Uterus (tissue), 3 donors: ENCODE measurements at regions not wholly inside any gene's neighbourhood (a gene's known extent, or its start where the extent isn't known, plus 50 kb on each side); places are given as distances from the start of the nearest gene placed in this dataset.

Source experiments
- DNase-seq, 2 donors: peaks; one replicate each; pipeline ENCODE4 v3.0.0-alpha.2; 2019 to 2020
- H3K27ac ChIP-seq, 2 donors: fragments of 200-600 bp; sonication (generic); 1 replicate in 1 of 2; 2 replicates in 1 of 2; pipeline ENCODE4 v1.5.1; 2016 to 2018
- H3K27me3 ChIP-seq, 2 donors: fragments of 200-600 bp; sonication (generic); one replicate each; pipeline ENCODE4 v1.5.1; 2018 to 2019; ENCODE audit warnings: control low read depth in 1 of 2
- H3K36me3 ChIP-seq, 2 donors: fragments of 200-600 bp; sonication (generic); one replicate each; pipeline ENCODE4 v1.5.1; 2019; ENCODE audit warnings: control low read depth in 1 of 2
- H3K4me1 ChIP-seq, 2 donors: fragments of 200-600 bp; sonication (generic); one replicate each; pipeline ENCODE4 v1.5.1; 2018 to 2019; ENCODE audit warnings: control low read depth in 1 of 2
- H3K4me3 ChIP-seq, 2 donors: fragments of 200-600 bp; sonication (generic); 1 replicate in 1 of 2; 2 replicates in 1 of 2; pipeline ENCODE4 v1.5.1; 2018 to 2019; ENCODE audit warnings: mild to moderate bottlenecking in 1 of 2
- H3K9me3 ChIP-seq, 2 donors: fragments of 200-600 bp; sonication (generic); one replicate each; pipeline ENCODE4 v1.5.1; 2019; ENCODE audit warnings: control low read depth in 1 of 2
- CTCF ChIP-seq, 4 experiments: fragments of 200-600 bp in 2 of 4; fragments of 450-650 bp in 2 of 4; sonication (generic) in 2 of 4; IDR thresholded peaks; one replicate each; pipeline ENCODE4 v1.5.1; 2016 to 2019; ENCODE audit warnings: antibody characterized with exemption in 4 of 4, mild to moderate bottlenecking in 2 of 4, moderate library complexity in 1 of 4
- POLR2A ChIP-seq, 2 donors: fragments of 450-650 bp; IDR thresholded peaks; one replicate each; pipeline ENCODE4 v1.6.1; 2016; ENCODE audit warnings: antibody characterized with exemption in 2 of 2, mild to moderate bottlenecking in 1 of 2, moderate library complexity in 1 of 2
- intact Hi-C: fragments of 100-400 bp; cut with DNase I; formaldehyde crosslinking; loops from one replicate; pipeline ENCODE4 v1.15.1; 2023; ENCODE audit warnings: low total_unique reads
- donor health status: DM: yes; HTN: yes; CAD: no.

- no peak for DNase-seq
- H3K4me1 ChIP-seq = no peaks in the 10 kb centered on the region
- intact Hi-C loops = no loop called here
- H3K4me3 ChIP-seq = no peak overlapping the region
- H3K27me3 ChIP-seq = no peaks in the 10 kb centered on the region
- no peaks in the 10 kb centered on the region for H3K36me3 ChIP-seq
- TF ChIP-seq POLR2A (IDR thresholded peaks at IDR 0.05) (no peak), CTCF (IDR thresholded peaks at IDR 0.05) (no peak)
- no peak overlapping the region for H3K27ac ChIP-seq
- no peaks in the 10 kb centered on the region for H3K9me3 ChIP-seq
Observed at GRCh38 chr2:56898986-56899385, 715.2 kb downstream of the CCDC85A start.

- no peaks in the 10 kb centered on the region for H3K4me1 ChIP-seq
- no peak for TF ChIP-seq POLR2A (IDR thresholded peaks at IDR 0.05)
- TF ChIP-seq CTCF (IDR thresholded peaks at IDR 0.05) = no peak
- H3K27ac ChIP-seq = no peak overlapping the region
- no peak for DNase-seq
- no peaks in the 10 kb centered on the region for H3K9me3 ChIP-seq
- H3K27me3 ChIP-seq = no peaks in the 10 kb centered on the region
- no peaks in the 10 kb centered on the region for H3K36me3 ChIP-seq
- H3K4me3 ChIP-seq = no peak overlapping the region
- intact Hi-C loops = no loop called here
Observed at GRCh38 chr2:56912490-56912889, 728.7 kb downstream of the CCDC85A start.

GRCh38 chr2:56918790-56919189 is 735.0 kb downstream of the CCDC85A start:
- H3K4me3 ChIP-seq = no peak overlapping the region
- intact Hi-C loops = no loop called here
- no peaks in the 10 kb centered on the region for H3K27me3 ChIP-seq
- no peaks in the 10 kb centered on the region for H3K4me1 ChIP-seq
- no peaks in the 10 kb centered on the region for H3K9me3 ChIP-seq
- H3K36me3 ChIP-seq = no peaks in the 10 kb centered on the region
- TF ChIP-seq POLR2A (IDR thresholded peaks at IDR 0.05) (no peak), CTCF (IDR thresholded peaks at IDR 0.05) (no peak)
- H3K27ac ChIP-seq = no peak overlapping the region
- no peak for DNase-seq

- Histone ChIP-seq H3K36me3 (no peaks in the 10 kb centered on the region), H3K27ac (no peak overlapping the region), H3K4me1 (no peaks in the 10 kb centered on the region), H3K27me3 (no peaks in the 10 kb centered on the region), H3K9me3 (no peaks in the 10 kb centered on the region), H3K4me3 (no peak overlapping the region)
- intact Hi-C loops = no loop called here
- TF ChIP-seq CTCF (IDR thresholded peaks at IDR 0.05) (no peak), POLR2A (IDR thresholded peaks at IDR 0.05) (no peak)
- no peak for DNase-seq
Observed at GRCh38 chr2:56933976-56934375, 750.2 kb downstream of the CCDC85A start.

- Histone ChIP-seq H3K36me3 (no peaks in the 10 kb centered on the region), H3K9me3 (no peaks in the 10 kb centered on the region), H3K27ac (no peak overlapping the region), H3K4me1 (no peaks in the 10 kb centered on the region), H3K27me3 (no peaks in the 10 kb centered on the region), H3K4me3 (no peak overlapping the region)
- intact Hi-C loops = no loop called here
- no peak for DNase-seq
- TF ChIP-seq POLR2A (IDR thresholded peaks at IDR 0.05) (no peak), CTCF (IDR thresholded peaks at IDR 0.05) (no peak)
Observed at GRCh38 chr2:56934866-56935265, 751.1 kb downstream of the CCDC85A start.
